GM19438 (cell line): ENCODE measurements at regions not wholly inside any gene's neighbourhood (a gene's known extent, or its start where the extent isn't known, plus 50 kb on each side); places are given as distances from the start of the nearest gene placed in this dataset.

Experiments
- ATAC-seq: cut with Tn5 transposase; IDR thresholded peaks from one replicate; pipeline ENCODE4 v1.9.1; 2021; ENCODE audit warnings: low read depth; ENCODE audit not compliant: unreplicated experiment

DNA sequence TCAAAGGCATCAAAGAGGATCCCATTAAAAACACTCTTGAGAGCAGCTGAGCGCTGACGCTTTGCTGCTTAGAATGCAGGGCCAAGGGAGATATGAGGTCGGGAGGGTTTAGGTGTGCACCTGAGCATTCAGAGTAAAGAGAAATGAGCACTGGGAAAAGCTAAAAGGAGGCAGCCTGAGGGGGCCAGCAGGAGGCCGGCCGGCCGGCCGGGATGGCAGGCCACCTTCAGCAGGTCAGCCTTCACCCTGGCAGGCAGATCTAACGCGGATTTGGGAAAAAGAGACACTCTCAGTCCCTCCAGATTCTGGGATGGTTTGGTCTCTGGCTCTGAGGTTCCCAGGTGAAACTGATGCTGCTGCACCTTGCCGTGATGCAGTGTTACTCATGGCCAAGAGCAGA lies 393.5 kb downstream of the TRIML1 start:
- no peak for ATAC-seq

DNA sequence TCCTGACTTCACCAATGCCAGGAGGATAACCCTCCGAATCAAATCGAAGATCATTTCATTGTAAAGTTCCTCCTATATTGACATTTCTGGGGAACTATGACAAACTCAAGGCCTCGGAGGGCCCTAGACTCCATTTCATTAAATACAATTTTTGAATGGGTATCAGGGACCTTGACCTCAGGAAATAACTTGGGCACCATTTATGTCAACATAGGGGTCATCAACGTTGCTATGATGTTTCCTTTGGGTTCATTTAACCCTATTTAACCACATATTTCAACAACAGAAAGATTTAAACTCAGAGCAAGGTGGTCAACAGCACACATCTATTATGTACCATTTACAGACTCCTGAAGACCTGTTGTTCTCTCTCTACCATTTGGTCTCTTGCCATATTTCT lies 395.1 kb downstream of the TRIML1 start:
- ATAC-seq, result no peak

- ATAC-seq, result no peak
Observed at GRCh38 chr4:188534917-188535316, 395.7 kb downstream of the TRIML1 start.

DNA sequence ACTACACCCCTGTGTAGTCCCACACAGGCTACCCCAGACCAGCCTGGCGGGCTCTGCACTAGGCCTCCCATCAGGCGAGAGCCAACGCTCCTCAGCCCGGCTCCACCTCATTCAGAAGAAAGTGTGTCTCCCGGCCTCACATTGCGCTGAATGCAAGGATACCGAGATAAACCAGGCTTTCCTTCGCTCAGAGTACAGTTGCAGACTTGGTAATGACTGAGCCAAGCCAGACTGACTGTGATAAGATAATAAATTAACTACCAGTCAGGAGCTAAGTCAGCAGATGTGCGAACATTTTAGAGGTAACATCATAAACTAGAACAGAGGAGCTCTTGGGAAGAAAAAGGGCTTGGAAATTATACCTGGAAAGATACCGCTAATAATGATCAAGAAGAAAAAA lies 397.6 kb downstream of the TRIML1 start:
- no peak for ATAC-seq

DNA sequence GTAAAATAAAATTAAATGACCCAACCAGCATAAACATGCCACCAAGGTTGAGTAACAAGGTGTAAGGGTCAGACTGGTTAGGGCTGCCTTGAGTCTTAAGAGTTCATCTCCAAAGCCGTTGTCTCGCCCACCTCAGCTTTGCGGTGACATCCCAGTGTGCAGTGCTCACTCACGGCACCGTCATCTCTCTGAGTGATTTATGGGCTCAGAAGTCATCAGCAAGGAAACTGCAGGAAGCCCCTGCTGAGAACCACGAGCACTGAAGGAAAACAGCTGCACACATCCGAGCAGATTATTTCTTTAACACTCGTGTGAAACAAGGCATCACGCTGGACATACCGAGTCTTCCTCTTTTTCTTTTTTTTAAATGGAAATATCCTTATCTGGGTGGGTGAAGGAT lies 411.1 kb downstream of the TRIML1 start:
- no peak for ATAC-seq

GRCh38 chr4:188551156-188551555 lies 411.9 kb downstream of the TRIML1 start:
- no peak for ATAC-seq

DNA sequence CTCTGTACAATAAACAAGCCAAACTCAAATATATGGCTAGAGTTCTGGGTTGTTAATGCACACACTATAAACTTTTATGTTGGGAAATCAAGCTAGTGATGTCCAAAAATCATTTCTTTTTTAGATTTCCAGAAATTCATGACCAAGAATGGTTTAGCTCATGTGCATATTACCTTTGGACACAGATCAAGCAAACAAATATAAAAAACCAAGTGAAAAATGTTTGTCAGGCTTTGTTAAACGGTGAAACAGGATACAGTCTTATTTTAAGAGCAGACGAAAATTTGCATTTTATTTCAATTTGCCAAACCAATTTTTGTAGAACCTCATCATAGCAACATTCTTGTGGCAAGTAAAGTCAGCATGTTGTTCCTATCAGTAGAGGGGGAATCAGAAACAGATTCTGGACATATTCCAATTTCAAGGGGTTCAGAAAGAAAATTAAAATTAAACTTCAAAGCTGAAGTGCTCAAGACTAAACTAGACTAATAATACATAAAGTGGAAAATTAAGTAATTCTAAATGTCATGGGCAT lies 413.6 kb downstream of the TRIML1 start:
- ATAC-seq, result no peak

DNA sequence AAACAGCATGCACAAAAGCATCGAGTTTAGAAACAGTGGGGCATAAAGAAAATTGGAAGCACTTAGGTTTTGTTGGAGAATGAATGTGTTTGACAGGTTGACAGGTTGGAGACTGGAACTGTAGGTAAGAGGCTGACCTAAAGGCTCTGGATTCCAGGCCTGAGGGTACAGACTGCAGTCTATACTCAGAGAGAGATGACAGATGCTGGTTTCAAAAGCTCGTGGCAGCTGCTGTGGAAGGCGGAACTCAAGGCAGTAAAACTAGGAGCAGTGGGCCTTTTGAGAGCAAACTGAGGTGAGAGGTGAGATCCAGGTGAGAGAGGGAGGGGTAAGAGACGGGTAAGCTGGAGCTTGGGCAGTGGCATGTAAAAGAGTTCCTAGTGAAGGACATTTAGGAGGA lies 415.2 kb downstream of the TRIML1 start:
- no peak for ATAC-seq

- ATAC-seq, result no peak
Observed at GRCh38 chr4:188573104-188573503, 433.9 kb downstream of the TRIML1 start.

GRCh38 chr4:188578657-188579056 lies 439.4 kb downstream of the TRIML1 start:
- no peak for ATAC-seq

- no peak for ATAC-seq
Observed at GRCh38 chr4:188596021-188596420, 456.8 kb downstream of the TRIML1 start.

- no peak for ATAC-seq
Observed at GRCh38 chr4:188603646-188604045, 464.4 kb downstream of the TRIML1 start.

DNA sequence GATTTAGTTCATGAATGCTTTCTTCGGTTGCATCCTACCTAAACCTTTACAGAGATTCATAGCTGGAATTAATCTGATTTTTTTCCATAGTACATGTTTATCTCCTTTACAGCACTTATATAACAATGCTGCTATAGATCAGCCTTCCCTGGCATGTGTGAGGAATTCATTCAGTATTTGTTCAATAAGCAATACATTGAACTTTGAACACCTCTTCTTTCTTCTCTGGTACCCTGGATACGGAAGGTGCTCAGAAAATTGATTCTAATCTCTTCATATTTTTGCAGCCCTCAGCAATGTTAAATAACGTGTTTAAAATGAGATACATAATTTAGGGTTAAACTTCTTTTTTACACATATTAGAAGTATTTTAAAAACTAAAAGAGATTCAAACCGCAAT lies 467.4 kb downstream of the TRIML1 start:
- ATAC-seq, result no peak

DNA sequence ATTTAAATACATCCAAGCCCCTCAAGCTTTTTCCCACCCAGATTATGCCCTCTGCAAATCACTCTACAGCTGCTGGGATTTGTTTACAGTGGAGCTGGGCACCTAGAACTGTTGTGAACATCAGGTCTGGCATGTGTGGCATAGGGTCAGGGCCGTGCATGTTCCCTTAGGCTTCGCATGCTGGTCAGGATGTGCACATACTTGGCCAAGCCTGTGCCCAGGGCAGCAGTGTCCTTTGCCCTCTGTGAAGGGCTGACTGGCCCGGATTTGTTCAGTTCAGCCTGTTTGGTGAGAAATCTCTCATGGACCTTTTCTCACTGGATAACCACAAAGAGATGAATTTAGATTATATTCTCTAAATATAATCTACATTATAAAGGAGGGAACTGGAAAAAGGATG lies 471.9 kb downstream of the TRIML1 start:
- ATAC-seq, result no peak

DNA sequence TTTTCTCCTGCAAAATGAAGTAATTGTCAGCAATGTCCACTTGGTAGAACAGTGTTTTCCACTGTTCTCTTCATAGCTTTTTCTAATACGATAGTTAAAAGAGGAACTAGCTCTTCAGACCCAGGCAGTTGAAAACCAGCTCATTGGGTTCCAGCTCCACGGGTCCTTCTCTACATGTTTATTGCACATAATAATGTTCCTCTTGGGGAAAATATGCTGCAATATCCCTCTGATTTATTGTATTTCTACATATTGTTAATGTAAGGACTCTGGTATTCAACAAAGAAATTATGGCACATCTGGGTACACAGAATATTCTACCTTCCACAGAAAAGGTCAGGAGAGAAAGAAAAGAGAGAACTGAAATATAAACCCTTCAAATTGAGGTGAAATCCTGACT lies 473.4 kb downstream of the TRIML1 start:
- no peak for ATAC-seq

GRCh38 chr4:188613976-188614375 lies 474.7 kb downstream of the TRIML1 start:
- no peak for ATAC-seq

GRCh38 chr4:188619456-188620149 lies 480.4 kb downstream of the TRIML1 start:
- ATAC-seq, result no peak

DNA sequence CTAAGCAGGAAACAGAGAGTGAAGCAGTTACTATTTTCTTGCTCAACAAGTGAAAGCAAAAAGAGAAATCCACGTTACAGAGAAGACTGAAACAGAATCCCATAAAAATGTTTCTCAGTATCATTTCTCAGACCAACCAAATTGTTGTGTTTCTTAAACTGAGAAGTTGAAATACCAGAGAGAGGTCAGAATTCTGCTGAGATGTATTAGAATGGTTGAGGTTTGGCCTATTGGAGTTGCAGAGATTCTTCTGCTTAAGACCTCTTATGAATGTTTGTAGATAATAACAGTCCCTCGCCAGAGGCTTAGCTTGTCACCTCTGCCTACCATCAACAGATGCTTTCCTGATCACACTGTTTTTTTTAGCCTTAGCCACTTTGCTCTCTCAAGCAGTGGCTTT lies 481.4 kb downstream of the TRIML1 start:
- no peak for ATAC-seq

DNA sequence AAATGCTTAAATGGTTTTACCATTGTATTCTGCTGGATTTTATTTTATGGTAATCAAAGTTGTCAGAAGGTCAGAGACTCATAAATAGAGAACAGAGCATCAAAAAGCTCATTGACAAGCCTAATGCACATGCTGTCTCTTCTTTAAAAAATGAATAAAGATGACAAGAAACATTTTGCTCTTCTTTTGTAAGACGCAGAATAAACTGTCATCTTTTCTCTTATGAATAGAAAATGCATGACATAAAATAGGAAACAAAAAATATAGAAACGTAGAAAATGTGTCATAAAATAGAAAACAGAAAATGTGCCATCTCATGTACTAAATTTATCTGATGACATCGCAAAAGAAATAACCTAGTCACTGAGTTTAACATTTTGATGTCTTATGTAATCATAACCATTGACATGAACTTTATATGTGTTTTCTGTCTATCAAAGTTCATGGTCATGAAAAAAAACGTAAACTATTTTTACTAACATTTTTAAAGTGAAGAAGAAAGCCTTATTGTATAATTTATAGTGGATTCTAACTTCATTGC lies 484.1 kb downstream of the TRIML1 start:
- ATAC-seq, result no peak

GRCh38 chr4:188624370-188624769 lies 485.1 kb downstream of the TRIML1 start:
- ATAC-seq, result no peak

DNA sequence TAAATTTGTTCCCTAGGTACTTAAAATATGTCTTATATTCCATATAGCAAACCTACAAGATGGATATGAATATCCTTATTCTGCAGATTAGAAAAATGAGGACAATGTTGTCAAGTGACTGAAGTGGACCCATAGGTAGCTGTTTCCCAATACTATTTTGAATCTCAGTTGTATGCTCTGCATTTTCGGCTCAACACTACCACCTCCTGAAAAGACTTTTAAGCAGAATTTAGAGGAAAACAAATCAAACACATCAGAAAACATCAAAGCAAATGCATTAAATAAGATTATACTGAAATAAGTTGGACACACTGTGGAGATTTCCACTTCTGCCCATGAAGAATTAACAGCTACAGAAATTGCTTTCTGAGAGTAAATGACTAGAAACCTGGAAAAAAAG lies 488.7 kb downstream of the TRIML1 start:
- no peak for ATAC-seq

GRCh38 chr4:188639479-188640100 lies 500.3 kb downstream of the TRIML1 start:
- no peak for ATAC-seq
